H9 (cell line): ENCODE measurements at regions not wholly inside any gene's neighbourhood (a gene's known extent, or its start where the extent isn't known, plus 50 kb on each side); places are given as distances from the start of the nearest gene placed in this dataset.

Source experiments
- DNase-seq: peaks from one replicate; pipeline ENCODE4 v3.0.0-alpha.2; 2017
- H2AFZ ChIP-seq: one replicate; pipeline ENCODE4 v1.6.1; 2013; ENCODE audit warnings: mild to moderate bottlenecking, low read length, control low read depth, moderate library complexity
- H2AK5ac ChIP-seq: 2 replicates; pipeline ENCODE4 v1.6.1; 2013; ENCODE audit warnings: low read length, control low read depth, mixed read lengths; ENCODE audit not compliant: insufficient read length
- H2BK120ac ChIP-seq: one replicate; pipeline ENCODE4 v1.6.1; 2013; ENCODE audit warnings: low read depth, mild to moderate bottlenecking, low read length, control low read depth, inconsistent platforms; ENCODE audit not compliant: poor library complexity, severe bottlenecking
- H2BK12ac ChIP-seq: 2 replicates; pipeline ENCODE4 v1.6.1; 2013; ENCODE audit warnings: low read length, control low read depth, mixed read lengths, low read depth; ENCODE audit not compliant: insufficient read length
- H2BK15ac ChIP-seq: 2 replicates; pipeline ENCODE4 v1.6.1; 2013; ENCODE audit warnings: low read depth, low read length, control low read depth
- H2BK20ac ChIP-seq: one replicate; pipeline ENCODE4 v1.6.1; 2013; ENCODE audit warnings: low read depth, mild to moderate bottlenecking, low read length, control low read depth, inconsistent platforms; ENCODE audit not compliant: poor library complexity, severe bottlenecking
- H2BK5ac ChIP-seq: 2 replicates; pipeline ENCODE4 v1.6.1; 2013; ENCODE audit warnings: low read length, control low read depth, mixed read lengths; ENCODE audit not compliant: insufficient read length
- H3K14ac ChIP-seq: 2 replicates; pipeline ENCODE4 v1.6.1; 2013; ENCODE audit warnings: low read length, control low read depth; ENCODE audit not compliant: insufficient read depth
- H3K18ac ChIP-seq: 2 replicates; pipeline ENCODE4 v1.6.1; 2013; ENCODE audit warnings: low read depth, mild to moderate bottlenecking, mixed read lengths, low read length, control low read depth; ENCODE audit not compliant: insufficient read length
- H3K23ac ChIP-seq: 2 replicates; pipeline ENCODE4 v1.6.1; 2013; ENCODE audit warnings: low read length, control low read depth, mixed read lengths, low read depth; ENCODE audit not compliant: insufficient read length
- H3K23me2 ChIP-seq: 2 replicates; pipeline ENCODE4 v1.6.1; 2013; ENCODE audit warnings: low read depth, mild to moderate bottlenecking, mixed read lengths, low read length, control low read depth; ENCODE audit not compliant: insufficient read length, poor library complexity, severe bottlenecking
- H3K27ac ChIP-seq: 2 replicates; pipeline ENCODE4 v1.5.1; 2013; ENCODE audit warnings: low read length, control low read depth, mixed read lengths, low read depth; ENCODE audit not compliant: insufficient read length
- H3K27me3 ChIP-seq: 2 replicates; pipeline ENCODE4 v1.6.1; 2013; ENCODE audit warnings: low read length, control low read depth, inconsistent platforms; ENCODE audit not compliant: insufficient read depth
- H3K4ac ChIP-seq: 2 replicates; pipeline ENCODE4 v1.6.1; 2013; ENCODE audit warnings: low read depth, mild to moderate bottlenecking, control low read depth, inconsistent platforms, low read length, moderate library complexity
- H3K4me1 ChIP-seq: 2 replicates; pipeline ENCODE4 v1.6.1; 2013; ENCODE audit warnings: low read length, control low read depth, inconsistent platforms; ENCODE audit not compliant: insufficient read depth
- H3K4me2 ChIP-seq: 2 replicates; pipeline ENCODE4 v1.6.1; 2013; ENCODE audit warnings: low read length, control low read depth, mixed read lengths; ENCODE audit not compliant: insufficient read length, insufficient read depth
- H3K56ac ChIP-seq: 2 replicates; pipeline ENCODE4 v1.6.1; 2013; ENCODE audit warnings: low read depth, mild to moderate bottlenecking, mixed read lengths, low read length, control low read depth; ENCODE audit not compliant: insufficient read length
- H3K79me1 ChIP-seq: 2 replicates; pipeline ENCODE4 v1.6.1; 2013; ENCODE audit warnings: low read depth, mild to moderate bottlenecking, moderate library complexity, low read length, control low read depth, inconsistent platforms; ENCODE audit not compliant: insufficient read depth, poor library complexity, severe bottlenecking
- H3K79me2 ChIP-seq: 2 replicates; pipeline ENCODE4 v1.6.1; 2013; ENCODE audit warnings: low read length, control low read depth, inconsistent platforms; ENCODE audit not compliant: insufficient read depth
- H3K9ac ChIP-seq: 2 replicates; pipeline ENCODE4 v1.6.1; 2013; ENCODE audit warnings: low read length, control low read depth, mixed read lengths; ENCODE audit not compliant: insufficient read length; ENCODE audit errors: extremely low read depth
- H3K9me3 ChIP-seq: one replicate; pipeline ENCODE4 v1.6.1; 2013; ENCODE audit warnings: low read depth, low read length, inconsistent platforms; ENCODE audit not compliant: control insufficient read depth
- H3T11ph ChIP-seq: one replicate; pipeline ENCODE4 v1.6.1; 2013; ENCODE audit warnings: mild to moderate bottlenecking, low read length, control low read depth, inconsistent platforms
- H4K20me1 ChIP-seq: one replicate; pipeline ENCODE4 v1.6.1; 2013; ENCODE audit not compliant: control insufficient read depth, insufficient read length, insufficient read depth
- H4K5ac ChIP-seq: 2 replicates; pipeline ENCODE4 v1.6.1; 2013; ENCODE audit warnings: low read depth, mild to moderate bottlenecking, mixed read lengths, low read length, control low read depth; ENCODE audit not compliant: insufficient read length
- H4K8ac ChIP-seq: replicated peaks from 2 replicates; pipeline ENCODE4 v1.6.1; 2013; ENCODE audit warnings: low read length, control low read depth, mixed read lengths, low read depth; ENCODE audit not compliant: insufficient read length
- H4K91ac ChIP-seq: 2 replicates; pipeline ENCODE4 v1.6.1; 2013; ENCODE audit warnings: low read depth, mild to moderate bottlenecking, moderate library complexity, mixed read lengths, low read length, control low read depth; ENCODE audit not compliant: insufficient read length
- H3K27ac Mint-ChIP-seq, 3 experiments: 2 replicates in 2 of 3; 3 replicates in 1 of 3; pipeline ENCODE4 v1.8.0; 2020 to 2021; ENCODE audit warnings: mixed read lengths in 3 of 3, mild to moderate bottlenecking in 1 of 3, moderate library complexity in 1 of 3
- H3K27me3 Mint-ChIP-seq: 2 replicates; pipeline ENCODE4 v1.8.0; 2021; ENCODE audit warnings: low read depth, mild to moderate bottlenecking, moderate library complexity, mixed read lengths
- H3K36me3 Mint-ChIP-seq, 3 experiments: 2 replicates in 2 of 3; 3 replicates in 1 of 3; pipeline ENCODE4 v1.8.0; 2020 to 2021; ENCODE audit warnings: low read depth in 3 of 3, mixed read lengths in 3 of 3; ENCODE audit not compliant: insufficient read depth in 1 of 3
- H3K4me1 Mint-ChIP-seq, 2 experiments: 2 replicates each; pipeline ENCODE4 v1.8.0; 2020; ENCODE audit warnings: mixed read lengths in 2 of 2
- H3K4me3 Mint-ChIP-seq, 2 experiments: 2 replicates in 1 of 2; 3 replicates in 1 of 2; pipeline ENCODE4 v1.8.0; 2020 to 2021; ENCODE audit warnings: mild to moderate bottlenecking in 2 of 2, mixed read lengths in 2 of 2, moderate library complexity in 1 of 2
- H3K9me3 Mint-ChIP-seq, 2 experiments: 2 replicates in 1 of 2; 3 replicates in 1 of 2; pipeline ENCODE4 v1.8.0; 2020; ENCODE audit warnings: mild to moderate bottlenecking in 2 of 2, mixed read lengths in 2 of 2, moderate library complexity in 1 of 2
- WGBS: extraction: QIAGEN DNeasy Blood & Tissue Kit; methylation state at CpG from one replicate; pipeline ENCODE4 v1.1.7; 2013; ENCODE audit warnings: missing lambda C conversion rate, low lambda C conversion rate, mixed read lengths; ENCODE audit not compliant: insufficient read length; ENCODE audit errors: extremely low coverage; 5-methylcytosine and 5-hydroxymethylcytosine counted together
- TF ChIP-seq, protein P1 (sequence below): fragments of 200-600 bp; sonication (generic); conservative IDR thresholded peaks from 3 replicates; pipeline ENCODE4 v1.8.0; 2021; ENCODE audit warnings: antibody characterized with exemption, mild to moderate bottlenecking

- no peak for DNase-seq
- no peak overlapping the region for H3K9ac ChIP-seq
- H3K4me2 ChIP-seq: no peak overlapping the region
- H3K27ac ChIP-seq: no peak overlapping the region
- no peaks in the 10 kb centered on the region for H3K79me2 ChIP-seq
- Mint-ChIP-seq H3K4me1 (peaks cover 5 to 6% of the 10 kb centered on the region in 2 experiments), H3K27me3 (no peaks in the 10 kb centered on the region), H3K36me3 (peaks cover 0 to 5% (median 1%) of the 10 kb centered on the region in 3 experiments; a peak in 4 of 7 replicates), H3K4me3 (no peak overlapping the region), H3K27ac (no peak overlapping the region), H3K9me3 (peaks cover 5% of the 10 kb centered on the region in 2 experiments)
- no peak overlapping the region for H4K91ac ChIP-seq
- H2BK12ac ChIP-seq: no peak overlapping the region
- H3K27me3 ChIP-seq: no peaks in the 10 kb centered on the region
- no peak overlapping the region for H4K8ac ChIP-seq
- WGBS: no CpG with 5 or more reads among the region's 4 CpGs
- no peak overlapping the region for H3K23ac ChIP-seq
- H2AK5ac ChIP-seq: no peak overlapping the region
- TF ChIP-seq, protein P1, sequence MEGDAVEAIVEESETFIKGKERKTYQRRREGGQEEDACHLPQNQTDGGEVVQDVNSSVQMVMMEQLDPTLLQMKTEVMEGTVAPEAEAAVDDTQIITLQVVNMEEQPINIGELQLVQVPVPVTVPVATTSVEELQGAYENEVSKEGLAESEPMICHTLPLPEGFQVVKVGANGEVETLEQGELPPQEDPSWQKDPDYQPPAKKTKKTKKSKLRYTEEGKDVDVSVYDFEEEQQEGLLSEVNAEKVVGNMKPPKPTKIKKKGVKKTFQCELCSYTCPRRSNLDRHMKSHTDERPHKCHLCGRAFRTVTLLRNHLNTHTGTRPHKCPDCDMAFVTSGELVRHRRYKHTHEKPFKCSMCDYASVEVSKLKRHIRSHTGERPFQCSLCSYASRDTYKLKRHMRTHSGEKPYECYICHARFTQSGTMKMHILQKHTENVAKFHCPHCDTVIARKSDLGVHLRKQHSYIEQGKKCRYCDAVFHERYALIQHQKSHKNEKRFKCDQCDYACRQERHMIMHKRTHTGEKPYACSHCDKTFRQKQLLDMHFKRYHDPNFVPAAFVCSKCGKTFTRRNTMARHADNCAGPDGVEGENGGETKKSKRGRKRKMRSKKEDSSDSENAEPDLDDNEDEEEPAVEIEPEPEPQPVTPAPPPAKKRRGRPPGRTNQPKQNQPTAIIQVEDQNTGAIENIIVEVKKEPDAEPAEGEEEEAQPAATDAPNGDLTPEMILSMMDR: no peak
- no peak overlapping the region for H2BK20ac ChIP-seq
- no peak overlapping the region for H2BK15ac ChIP-seq
- H3K4me1 ChIP-seq: no peaks in the 10 kb centered on the region; the same call in 1 of the 2 replicates
- no peak overlapping the region for H2BK120ac ChIP-seq
- H3K18ac ChIP-seq: no peak overlapping the region
- H4K5ac ChIP-seq: no peak overlapping the region
- no peak overlapping the region for H3K56ac ChIP-seq
- no peaks in the 10 kb centered on the region for H3K79me1 ChIP-seq
- no peak overlapping the region for H2AFZ ChIP-seq
- H3K14ac ChIP-seq: no peak overlapping the region
- H3K4ac ChIP-seq: no peak overlapping the region
- H4K20me1 ChIP-seq: no peaks in the 10 kb centered on the region
- no peaks in the 10 kb centered on the region for H3K9me3 ChIP-seq
- H2BK5ac ChIP-seq: no peak overlapping the region
- H3K23me2 ChIP-seq: no peaks in the 10 kb centered on the region
- H3T11ph ChIP-seq: no peak overlapping the region
These were observed 141.7 kb upstream of the ANKFN1 start for GRCh38 chr17:56011406-56012131.
